ENCODE measurements at regions not wholly inside any gene's neighbourhood (a gene's known extent, or its start where the extent isn't known, plus 50 kb on each side); places are given as distances from the start of the nearest gene placed in this dataset.
"Not testable (repeated sequence)": the region's sequence is repeated elsewhere in the genome, so short reads cannot be mapped to it uniquely, and the experiment has no call there.

DNA sequence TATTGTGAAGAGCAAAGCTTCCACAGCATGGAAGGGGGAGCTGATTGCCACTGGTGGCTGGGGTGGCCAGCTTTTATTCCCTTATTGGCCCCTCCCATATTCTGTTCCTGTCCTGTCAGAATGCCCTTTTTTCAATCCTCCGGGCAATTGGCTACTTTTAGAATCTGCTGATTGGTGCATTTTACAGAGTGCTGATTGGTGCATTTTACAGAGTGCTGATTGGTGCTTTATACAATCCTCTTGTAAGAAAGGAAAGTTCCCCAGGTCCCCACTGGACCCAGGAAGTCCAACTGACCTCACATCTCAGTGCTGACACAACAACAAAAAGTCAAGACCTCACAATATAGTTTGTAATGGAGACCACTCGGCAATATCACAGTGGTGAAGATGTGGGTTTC is 195.0 kb downstream of the SPATA31A6 start:
- DNase-seq, result no peak

DNA sequence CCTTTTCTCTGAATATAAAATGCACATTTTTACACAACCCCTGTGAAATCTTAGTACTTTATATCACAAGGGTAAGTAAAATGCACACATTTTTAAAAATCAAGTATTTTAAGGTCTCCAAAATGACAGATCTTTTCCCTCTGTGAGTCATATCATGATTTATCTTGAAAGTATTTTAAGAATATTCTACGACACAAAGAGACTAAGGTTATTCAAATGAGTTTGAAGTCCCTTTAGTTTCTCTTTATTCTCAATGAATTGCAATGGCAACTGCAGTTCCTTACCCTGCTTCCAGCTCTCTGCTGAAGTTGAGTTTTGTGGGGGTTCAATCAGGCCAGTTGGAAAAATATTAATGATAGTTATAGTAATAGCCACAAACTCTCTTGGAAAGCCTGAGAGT is 196.1 kb downstream of the SPATA31A6 start:
- not testable (repeated sequence) for DNase-seq

DNA sequence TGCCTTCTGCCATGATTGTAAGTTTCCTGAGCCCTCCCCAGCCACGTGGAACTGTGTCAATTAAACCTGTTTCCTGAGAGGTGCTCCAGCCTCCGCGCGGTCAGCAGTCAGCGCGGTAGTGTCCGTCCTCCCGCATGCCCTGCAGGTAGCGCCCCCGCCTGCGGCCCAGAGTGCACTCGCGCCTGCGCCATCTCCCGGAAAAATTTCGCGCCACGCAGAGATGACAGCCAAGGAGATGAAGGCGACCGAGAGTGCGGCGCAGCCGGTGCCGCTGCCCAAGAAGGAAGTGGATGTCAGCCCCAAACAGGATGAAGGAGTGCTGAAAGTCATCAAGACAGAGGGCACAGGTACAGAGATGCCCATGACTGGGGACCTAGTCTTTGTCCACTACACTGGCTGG is 201.1 kb downstream of the SPATA31A6 start:
- not testable (repeated sequence) for DNase-seq

DNA sequence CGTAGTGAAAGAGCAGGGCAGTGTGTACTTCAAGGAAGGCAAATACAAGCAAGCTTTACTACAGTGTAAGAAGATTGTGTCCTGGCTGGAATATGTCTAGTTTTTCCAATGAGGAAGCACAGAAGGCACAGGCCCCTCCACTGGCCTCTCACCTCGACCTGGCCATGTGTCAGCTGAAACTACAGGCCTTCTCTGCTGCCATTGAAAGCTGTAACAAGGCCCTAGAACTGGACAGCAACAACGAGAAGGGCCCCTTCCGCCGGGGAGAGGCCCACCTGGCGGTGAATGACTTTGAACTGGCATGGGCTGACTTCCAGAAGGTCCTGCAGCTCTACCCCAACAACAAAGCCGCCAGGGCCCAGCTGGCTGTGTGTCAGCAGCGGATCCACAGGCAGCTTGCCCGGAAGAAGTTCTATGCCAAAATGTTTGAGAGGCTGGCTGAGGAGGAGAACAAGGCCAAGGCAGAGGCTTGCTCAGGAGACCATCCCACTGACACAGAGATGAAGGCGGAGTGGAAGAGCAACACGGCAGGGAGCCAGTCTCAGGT is 202.2 kb downstream of the SPATA31A6 start:
- not testable (repeated sequence) for DNase-seq

DNA sequence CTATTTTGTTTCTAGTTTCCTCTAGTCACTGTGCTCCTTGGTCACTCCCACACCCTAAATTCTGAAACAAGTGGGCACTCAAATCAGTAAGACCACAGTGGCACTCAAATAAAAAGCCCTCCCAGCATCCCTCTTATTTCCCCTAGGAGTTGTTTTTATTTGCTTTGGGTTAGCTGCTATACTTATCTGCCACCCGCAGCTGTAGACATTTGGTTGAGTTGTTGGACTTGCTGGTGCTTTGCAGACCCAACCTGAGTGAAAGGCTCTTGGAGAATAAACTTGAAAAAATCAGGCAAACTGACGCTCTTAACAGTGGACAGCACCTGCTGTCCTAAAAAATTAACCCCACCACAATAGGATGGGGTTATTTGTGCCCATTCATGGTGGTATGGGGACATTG is 203.0 kb downstream of the SPATA31A6 start:
- DNase-seq, result no peak

DNA sequence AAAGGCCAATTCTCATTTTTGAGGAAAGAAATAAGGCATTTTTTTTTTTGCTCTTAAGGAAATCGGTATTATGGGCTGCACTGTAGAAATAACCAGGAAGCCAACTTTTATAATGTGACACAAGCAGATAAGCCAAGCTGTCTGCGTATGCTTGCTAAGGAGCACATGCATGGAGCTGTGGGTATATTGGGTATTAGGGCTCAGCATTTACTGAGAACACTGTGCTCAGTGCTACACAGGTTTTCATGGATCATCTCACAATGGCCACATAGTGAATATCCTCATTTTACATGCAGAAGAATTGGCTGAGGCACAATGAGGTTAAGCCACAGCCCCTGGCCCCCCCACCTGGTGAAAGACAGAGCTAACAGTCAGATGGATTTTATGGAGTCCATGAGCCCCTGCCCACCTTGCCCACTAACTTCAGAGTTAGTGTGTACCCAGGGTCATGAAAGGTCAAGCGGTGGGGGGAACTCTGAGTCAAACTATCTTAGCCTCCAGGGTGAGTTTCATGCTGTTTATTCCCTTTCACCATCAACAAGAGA is 204.8 kb downstream of the SPATA31A6 start:
- no peak for DNase-seq

DNA sequence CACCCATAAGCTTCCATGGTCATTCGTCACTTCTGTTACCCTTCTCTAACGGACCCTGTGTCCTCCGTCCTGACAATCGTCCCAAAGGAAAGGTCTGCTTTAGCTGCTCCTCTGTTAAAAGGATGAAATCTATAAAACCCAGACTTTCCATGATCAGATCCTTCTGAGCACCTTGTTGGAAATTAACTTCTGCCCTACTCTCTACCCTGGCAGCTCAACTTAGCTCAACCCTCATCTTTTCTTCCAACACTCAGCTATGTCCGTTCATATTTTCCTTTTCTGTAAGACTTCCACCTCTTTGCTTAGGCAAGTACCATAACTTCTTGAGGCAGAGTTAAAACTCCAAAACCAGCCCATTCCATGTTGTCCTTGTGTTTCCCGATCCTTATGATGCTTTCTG is 205.4 kb downstream of the SPATA31A6 start:
- DNase-seq, result no peak

DNA sequence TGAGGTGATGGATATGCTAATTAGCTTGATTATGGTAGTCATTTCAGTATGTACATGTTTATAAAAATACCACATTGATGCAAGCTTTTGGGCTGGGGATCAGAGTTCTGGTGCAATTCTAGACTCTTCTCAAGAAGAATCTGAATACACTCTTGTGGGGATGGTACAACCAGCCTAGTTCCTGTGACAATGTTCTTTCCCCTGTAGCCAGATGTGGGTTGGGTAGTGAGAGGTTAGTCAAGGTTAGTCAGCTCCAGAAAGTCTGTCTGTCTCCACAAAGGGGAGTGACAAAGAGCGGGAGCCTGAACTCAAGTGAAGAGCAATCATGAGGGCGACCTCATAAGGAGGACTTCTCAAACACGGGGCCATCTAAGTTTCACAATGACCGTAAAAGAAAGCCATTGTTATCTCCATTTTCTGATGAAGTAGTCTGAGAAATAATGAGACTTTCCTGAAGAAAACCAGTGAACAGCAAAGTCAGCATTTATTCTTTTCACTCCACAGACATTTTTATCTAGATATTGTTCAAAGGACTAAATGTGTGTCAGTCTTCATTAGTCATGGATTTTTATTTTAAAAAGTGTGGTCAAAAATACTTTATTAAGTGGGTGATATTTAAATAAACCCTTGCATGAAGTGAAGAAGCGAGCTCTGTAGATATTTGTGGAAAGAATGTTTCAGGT is 209.5 kb downstream of the SPATA31A6 start:
- not testable (repeated sequence) for DNase-seq

DNA sequence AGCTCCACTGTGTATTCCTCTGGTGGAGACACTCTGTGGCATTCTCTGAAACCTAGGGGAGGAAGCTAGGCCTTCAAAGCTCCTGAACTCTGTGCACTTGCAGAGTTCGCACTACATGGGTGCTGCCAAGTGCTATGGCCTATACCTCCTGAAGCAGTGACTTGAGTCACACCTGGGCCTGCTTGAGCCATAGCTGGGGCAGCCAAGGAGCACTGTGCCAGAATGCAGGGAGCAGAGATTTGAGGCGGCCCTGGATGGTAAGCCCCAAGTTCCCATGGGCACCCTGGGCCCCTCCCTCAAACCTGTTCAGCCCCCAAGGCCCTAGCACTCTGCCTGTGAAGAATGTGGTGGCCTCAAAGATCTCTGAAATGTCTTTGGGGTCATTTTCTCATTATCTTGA is 212.9 kb downstream of the SPATA31A6 start:
- no peak for DNase-seq

DNA sequence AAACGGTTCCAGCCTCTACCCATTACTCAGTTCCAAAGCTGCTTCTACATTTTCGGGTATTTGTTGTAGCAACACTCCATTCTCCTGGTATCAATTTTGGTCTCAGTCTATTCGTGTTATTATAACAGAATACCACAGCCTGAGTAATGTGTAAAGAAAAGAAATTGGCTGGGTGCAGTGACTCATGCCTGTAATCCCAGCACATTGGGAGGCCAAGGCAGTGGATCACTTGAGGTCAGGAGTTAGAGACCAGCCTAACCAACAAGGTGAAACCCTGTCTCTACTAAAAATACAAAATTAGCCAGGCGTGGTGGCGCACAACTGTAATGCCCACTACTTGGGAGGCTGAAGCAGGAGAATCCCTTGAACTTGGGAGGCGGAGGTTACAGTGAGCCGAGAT is 213.9 kb downstream of the SPATA31A6 start:
- peak; percentile 90 for DNase-seq

DNA sequence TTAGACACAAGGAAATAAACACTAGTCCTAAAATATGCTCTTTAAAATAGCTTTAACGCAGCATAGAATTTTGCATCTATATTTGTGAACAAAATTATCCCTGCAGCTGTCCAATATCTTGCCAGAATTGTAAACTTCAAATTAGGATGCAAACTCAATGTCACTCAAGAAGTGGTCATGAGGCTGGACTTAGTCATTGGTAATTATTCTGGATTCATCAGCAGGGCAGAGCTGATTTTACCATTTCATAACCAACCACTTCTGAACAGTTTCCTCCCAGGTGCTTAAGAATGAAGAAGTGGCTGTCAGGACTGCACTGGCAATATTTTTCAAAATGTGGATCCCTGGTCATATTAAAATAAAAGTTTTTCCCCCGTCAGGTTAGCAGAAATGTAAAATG is 219.5 kb downstream of the SPATA31A6 start:
- DNase-seq, result not testable (repeated sequence)

DNA sequence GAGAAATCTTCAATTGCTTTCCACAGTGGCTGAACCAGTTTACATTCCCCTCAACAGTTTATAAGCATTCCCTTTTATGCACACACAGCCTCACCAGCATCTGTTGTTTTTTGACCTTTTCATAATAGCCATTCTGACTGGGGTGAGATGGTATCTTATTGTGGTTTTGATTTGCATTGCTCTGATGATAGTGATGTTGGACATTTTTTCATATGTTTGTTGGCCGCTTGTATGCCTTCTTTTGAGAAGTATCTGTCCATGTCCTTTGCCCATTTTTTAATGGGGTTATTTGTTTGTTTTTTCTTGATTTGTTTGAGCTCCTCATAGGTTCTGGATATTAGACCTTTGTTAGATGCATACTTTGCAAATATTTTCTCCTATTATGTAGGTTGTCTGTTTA is 226.1 kb downstream of the SPATA31A6 start:
- not testable (repeated sequence) for DNase-seq

DNA sequence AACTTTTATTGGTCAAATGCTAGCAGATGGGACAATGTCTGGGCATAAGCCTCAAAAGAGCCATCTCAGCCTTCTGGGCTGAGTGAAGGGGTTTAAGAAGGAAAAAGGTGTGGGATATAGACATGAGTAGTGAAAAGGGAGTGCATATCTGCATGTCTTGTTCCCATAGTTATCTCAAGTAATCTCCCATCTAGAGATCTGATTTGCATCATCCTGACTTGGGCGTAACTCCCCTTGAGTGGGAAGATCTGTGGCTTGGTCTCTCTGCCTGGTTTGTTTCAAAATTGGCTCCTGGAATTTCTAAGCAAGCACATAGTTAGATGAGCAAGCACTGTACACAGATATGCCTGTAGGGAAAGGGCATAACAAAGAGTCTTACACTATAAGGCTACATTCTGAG is 228.9 kb downstream of the SPATA31A6 start:
- not testable (repeated sequence) for DNase-seq

DNA sequence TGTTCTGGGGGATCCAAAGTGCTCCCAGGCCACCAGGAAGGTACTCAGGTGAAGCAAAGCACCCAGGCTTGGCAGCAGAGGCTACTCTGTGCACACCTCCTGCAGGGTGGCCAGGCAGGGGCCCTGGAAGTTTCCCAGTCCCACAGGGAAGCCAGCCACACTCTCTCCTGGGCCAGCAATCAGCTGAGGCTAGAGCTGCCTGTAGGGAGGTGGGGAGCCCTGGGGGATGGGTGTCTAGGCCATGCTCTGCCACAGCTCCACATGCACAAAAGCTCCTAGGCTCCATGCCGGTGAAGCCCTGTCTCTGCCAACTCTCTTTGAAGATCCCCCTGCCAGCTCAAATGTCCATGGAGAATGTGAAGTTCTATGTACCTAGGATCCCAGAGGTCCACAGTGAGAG is 231.4 kb downstream of the SPATA31A6 start:
- DNase-seq, result not testable (repeated sequence)

DNA sequence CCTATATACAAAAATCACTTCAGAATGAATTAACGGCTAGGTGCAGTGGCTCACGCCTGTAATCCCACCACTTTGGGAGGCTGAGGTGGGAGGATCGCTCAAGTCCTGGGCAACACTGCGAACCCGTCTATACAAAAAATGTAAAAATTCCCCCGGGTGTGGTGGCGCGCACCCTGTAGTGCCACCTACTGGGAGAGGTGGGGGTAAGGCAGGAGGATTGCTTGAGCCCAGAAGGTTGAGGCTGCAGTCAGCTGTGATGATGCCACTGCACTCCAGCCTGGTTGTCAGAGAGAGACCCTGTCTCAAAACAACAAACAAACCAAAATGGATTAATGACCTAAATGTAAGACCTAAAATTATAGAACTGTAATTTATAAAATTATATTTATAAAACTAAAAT is 236.2 kb downstream of the SPATA31A6 start:
- not testable (repeated sequence) for DNase-seq

DNA sequence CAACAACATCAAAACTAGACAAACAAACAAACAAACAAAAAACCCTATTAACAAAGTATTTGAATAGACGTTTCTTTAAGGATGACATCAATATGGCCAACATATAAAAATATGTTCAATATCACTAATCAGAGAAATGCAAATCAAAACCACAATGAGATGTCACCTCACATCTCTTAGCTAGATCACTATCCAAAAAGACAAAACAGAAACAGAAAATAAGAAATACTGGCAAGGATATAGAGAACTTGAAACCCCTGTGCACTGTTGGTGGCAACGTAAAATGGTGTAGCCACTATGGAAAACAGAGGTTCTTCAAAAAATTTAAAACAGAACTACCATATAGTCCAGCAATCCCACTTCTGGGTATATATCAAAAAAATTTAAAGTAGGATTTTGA is 236.9 kb downstream of the SPATA31A6 start:
- DNase-seq, result not testable (repeated sequence)

DNA sequence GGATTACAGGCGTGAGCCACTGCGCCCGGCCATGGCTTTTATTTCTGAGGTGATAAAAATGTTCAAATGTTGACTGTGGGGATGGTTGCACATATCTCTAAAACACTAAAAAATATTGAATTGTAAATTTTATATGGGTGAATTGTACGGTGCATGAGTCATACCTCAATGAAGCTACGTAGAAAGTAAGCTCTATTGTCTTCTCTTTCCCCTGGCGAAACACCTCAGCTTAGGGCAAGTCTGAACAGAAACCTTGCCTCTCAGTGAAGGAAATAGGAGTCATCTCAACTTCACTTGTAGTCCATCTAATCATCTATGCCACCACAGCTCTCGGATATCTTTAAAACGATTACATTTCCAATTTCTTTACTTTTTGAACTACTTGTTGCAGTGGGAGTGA is 238.2 kb downstream of the SPATA31A6 start:
- DNase-seq, result not testable (repeated sequence)

DNA sequence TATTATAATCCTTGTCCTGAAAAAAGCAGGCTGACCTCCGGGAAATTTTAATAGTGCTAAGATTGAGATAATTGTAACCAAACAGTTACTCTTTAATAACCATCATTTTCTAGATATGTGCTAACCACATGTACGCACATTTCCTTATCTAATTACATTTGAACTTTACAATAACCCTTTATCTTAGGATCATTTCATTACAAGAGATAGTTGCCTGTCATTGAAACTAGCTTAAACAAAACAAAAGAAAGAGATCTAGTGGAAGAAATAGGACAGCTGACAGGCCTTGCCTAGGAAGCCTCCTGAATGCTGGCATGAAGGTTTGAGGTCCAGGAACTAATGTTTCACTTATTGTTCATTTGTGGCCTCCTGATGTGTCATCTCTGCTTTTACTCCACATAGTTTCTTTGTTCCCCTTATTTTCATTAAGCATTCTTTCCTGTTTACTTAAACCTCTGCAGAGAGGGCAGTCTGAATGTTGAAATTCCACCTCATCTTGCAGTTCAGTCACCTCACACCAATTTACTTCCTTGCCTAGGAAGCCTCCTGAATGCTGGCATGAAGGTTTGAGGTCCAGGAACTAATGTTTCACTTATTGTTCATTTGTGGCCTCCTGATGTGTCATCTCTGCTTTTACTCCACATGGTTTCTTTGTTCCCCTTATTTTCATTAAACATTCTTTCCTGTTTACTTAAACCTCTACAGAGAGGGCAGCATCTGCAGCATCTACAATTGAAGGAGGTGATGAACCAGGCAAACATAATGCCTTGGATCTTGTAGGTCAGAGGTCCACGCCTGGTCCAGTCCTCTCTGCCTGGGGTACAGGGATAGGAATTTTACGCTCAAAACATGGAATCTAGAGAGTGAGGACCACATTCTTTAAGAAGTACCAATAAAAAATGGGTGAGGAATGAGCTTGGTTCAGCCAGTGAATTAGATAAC is 247.5 kb downstream of the SPATA31A6 start:
- peak; percentile 88 for DNase-seq

DNA sequence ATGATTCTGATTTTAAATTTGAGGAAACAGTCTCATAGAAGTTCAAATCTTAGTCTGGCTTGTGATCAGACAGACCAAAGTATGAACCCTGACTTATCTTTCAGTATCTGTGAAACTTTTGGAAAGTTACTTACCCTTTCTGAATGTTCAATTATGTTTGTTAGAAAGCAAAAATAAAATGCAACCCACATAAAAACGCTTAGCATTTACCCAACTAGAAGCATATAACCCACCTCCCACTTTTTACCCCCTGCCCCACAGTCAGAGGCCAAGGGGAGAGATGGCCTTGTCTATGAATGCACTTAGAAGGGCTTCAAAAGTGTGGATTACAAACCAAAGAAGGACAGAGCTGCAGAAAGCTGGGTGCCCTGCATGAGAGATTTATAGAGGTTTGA is 248.2 kb downstream of the SPATA31A6 start:
- DNase-seq, result not testable (repeated sequence)

DNA sequence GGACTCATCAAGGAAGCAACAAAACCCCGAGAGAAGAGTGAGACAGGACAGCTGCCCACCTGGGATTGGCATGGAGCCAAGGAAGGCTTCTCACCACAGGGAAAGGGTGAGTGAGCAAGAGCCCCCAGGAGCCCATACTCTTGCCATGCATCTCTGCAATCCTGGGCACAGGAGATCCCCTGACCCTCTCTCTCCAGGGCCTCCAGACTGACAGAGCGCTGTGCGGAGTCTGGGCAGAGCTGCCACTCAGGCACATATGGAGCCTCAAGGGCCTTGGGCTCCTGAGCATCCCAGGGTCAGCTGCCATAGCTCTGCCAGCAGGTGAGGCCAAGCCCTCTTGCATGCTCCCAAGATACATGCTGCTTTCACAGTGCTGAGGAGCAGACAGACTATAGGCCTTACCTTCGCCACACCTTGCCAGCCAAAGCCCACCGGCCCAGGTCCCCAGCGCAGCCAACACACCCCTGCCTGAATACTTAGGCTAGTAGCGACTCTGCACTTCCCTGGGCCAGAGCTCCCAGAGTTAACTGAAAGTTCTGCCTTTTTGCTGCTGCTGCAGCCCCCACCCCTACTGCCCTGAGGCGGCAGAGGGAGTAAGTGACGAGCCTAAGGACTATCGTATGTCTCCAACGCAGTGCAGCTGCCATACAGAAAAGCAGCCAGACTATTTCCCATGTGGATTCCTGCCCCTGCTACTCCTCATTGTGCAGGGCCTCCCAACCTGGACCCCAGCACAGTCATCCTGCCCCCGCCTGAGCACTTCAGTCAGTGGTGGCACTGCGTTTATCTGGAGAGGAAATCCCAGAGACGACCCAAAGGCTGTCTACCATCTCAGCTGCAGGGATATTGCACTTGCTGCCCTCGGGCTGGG is 251.6 kb downstream of the SPATA31A6 start:
- DNase-seq, result peak; percentile 25

DNA sequence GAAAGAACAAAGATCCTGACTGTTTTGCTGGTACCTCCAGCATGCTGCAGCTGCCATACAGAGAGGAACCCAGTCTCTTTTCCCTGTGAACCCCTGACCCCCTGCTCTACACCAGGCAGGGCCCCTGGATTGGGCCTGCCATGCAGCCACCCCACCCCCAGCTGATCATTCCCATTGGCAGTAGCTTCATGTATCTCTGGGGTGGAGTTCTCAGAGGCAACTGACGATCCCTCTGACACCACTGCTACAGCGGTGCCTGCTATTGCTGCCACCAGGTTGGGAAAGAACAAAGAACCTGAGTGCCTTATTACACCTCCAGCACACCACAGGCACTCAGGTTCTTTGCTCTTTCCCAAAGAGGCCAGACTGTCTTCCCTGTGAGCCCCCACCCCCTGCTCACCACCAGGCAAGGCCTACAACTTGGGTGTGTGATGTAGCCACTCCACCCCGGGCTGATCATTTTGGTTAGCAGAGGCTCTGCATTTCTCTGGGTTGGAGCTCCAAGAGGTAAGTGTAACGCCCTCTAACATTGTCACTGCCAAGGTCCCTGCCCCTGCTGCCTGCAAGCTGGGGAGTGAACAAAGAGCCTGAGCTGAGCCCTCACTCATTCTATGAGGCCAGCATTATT is 252.4 kb downstream of the SPATA31A6 start:
- DNase-seq, result not testable (repeated sequence)

All from fibroblast of skin of scalp (primary cell).